H1 (cell line): ENCODE measurements at regions not wholly inside any gene's neighbourhood (a gene's known extent, or its start where the extent isn't known, plus 50 kb on each side); places are given as distances from the start of the nearest gene placed in this dataset.

Source experiments
- BACH1 ChIP-seq: IDR thresholded peaks from 2 replicates; pipeline ENCODE4 v1.6.1; 2012; ENCODE audit warnings: low read length, improper control_type of control experiment
- CHD7 ChIP-seq: fragments of 300-600 bp; sonication (generic); IDR thresholded peaks from 2 replicates; pipeline ENCODE4 v1.7.1; 2012; ENCODE audit warnings: low read length, moderate library complexity, mild to moderate bottlenecking, inconsistent platforms; ENCODE audit not compliant: insufficient replicate concordance
- CTCF ChIP-seq, 3 experiments: IDR thresholded peaks; 1 replicate in 2 of 3; 2 replicates in 1 of 3; pipeline versions ENCODE4 v1.5.1 to v1.6.1; 2011; ENCODE audit warnings: low read length in 3 of 3, mild to moderate bottlenecking in 3 of 3, inconsistent platforms in 2 of 3, low read depth in 1 of 3, moderate library complexity in 1 of 3; ENCODE audit not compliant: insufficient read depth in 1 of 3; ENCODE audit errors: control extremely low read depth in 1 of 3
- FOSL1 ChIP-seq: IDR thresholded peaks from 2 replicates; pipeline ENCODE4 v1.6.1; 2011; ENCODE audit warnings: mild to moderate bottlenecking, low read depth, low read length, moderate library complexity; ENCODE audit not compliant: insufficient read depth
- HDAC6 ChIP-seq: IDR thresholded peaks from one replicate; pipeline ENCODE4 v1.7.1; 2012; ENCODE audit warnings: low read depth, mild to moderate bottlenecking, inconsistent platforms, low read length, moderate library complexity
- POU5F1 ChIP-seq: IDR thresholded peaks from 2 replicates; pipeline ENCODE4 v1.6.1; 2011; ENCODE audit warnings: low read depth, mild to moderate bottlenecking, low read length, moderate library complexity
- RFX5 ChIP-seq: IDR thresholded peaks from 2 replicates; pipeline ENCODE4 v1.6.1; 2011; ENCODE audit warnings: low read depth, low read length, improper control_type of control experiment, borderline replicate concordance

GRCh38 chr2:226115102-226115831, 684.4 kb downstream of the IRS1 start (continued):
- TF ChIP-seq CHD7 (no peak), HDAC6 (no peak), RFX5 (no peak), POU5F1 (no peak), CTCF (IDR thresholded peaks at IDR 0.05; ENCODE audit: control extremely low read depth in 1 of 3, insufficient read depth in 1 of 3, low read depth in 1 of 3, low read length in 3 of 3) (no peak), FOSL1 (no peak), BACH1 (no peak)
